ENCODE measurements at regions not wholly inside any gene's neighbourhood (a gene's known extent, or its start where the extent isn't known, plus 50 kb on each side); places are given as distances from the start of the nearest gene placed in this dataset.
"Not testable (repeated sequence)": the region's sequence is repeated elsewhere in the genome, so short reads cannot be mapped to it uniquely, and the experiment has no call there.

DNA sequence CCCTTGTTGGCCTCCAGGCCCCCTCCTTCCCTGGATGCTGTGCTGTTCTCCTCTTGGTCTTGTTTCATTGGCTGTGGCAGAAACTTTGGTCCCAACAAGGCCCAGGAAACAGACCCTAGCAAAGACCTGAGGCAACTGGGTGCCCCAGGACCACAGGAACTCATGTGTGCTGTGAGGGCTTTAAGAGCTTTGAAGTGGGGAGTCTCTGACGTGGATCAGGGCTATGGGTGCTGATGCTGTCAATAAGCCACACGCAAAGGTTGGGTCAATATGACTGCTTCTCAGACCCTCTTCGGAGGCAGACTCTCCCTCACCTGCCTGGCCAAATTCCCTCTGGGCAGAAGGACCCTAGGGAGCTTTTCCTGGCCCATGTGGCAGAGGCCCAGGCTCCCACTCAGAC is 91.5 kb upstream of the MLN start:
- DNase-seq: no peak

DNA sequence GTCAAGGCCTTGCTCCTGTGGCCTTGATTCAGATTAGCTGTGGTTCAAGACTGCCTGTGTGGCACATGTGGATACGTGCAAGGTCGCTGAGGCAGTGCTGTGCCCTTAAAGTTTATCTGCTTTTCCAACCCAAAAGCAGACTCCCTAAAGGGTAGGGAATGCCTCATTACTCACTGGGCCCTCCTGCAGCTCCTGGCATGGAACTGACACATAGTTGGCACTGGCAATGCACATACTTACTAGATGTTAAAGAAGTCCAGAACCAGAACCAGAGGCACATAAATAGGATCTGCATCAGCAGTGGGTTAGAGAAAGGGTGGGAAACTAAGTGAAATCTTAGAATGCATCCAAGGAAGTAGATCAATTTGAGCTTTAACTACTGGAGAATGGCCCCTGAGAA is 90.6 kb upstream of the MLN start:
- no peak for DNase-seq

DNA sequence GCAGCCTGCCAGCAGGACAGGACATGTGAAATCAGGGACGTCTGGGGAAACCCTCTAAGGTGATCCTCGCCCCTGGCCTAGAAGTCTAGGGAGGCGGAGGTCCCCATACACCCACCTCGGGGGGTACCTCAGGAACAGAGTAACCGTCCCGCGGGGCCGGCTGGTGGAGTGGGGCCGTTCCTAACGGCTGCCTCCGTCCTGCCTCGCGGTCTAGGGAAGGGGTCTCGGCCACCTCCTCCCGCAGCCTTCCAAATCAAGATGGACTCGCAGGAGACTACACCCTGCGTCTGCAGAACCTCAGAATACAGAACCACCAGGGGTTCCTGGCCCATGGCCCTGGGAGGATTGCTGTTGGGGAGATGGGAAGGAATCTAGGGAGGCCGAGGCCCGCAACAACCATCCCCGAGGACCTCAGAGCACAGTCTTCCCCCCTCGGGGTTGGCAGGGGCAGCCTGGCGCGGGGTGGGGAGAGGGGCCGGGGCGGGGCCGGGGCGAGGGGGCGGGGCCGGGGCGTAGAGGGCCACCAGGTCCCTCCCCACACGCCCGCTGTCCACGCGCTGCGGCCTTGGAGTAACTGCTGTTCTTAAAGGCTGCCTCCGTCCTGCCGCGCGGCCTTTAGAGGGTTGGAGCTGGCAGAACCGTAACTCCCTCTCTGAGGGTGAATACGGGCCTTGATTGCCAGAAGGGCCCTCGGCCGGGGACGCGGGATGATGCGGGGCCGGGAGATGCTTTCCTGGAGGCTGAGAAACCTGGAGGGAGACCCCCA is 89.0 kb upstream of the MLN start:
- DNase-seq: no peak

DNA sequence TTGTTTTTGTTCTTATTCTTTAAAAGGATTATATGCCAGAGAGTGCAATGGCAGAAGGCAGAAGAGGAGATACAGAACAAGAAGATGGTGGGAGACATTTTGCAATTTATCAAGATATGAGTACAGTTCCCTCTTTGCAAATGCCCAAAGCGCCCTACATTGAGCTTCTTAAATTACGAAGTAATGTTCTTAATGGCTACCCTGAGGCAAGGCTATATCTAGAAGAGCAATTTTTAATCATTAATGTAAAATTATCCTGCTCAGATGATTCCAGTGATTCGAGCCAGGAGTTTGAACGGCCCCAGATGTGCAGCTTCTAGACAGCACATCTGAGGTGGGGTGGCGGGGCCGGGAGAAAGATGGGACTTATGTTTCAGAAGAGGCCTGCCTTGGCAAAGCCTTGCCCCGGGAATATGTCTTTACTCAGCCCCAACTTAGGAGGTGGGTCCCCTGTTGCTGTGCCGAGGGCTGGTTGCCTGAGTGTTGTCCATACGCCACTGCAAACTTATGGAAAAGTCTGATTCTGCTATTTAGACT is 84.9 kb upstream of the MLN start:
- no peak for DNase-seq

DNA sequence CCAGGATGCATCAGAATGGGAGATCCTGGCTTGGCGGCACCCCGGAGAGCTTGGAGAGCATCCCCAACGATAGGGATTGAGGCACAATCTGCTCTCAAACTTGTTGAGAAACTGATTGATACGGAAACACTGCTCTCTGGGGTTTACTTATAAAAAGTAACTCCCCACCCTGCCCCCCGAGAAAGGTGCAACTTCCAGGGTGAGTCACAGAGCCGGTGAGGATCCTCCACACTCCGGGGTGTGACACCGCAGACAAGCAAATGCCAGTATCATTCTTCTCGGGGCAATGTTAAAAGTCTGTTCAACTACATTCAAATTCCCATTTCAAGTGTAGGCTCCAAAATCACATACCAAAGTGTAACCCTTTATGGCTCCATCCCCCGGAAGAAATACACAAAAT is 84.4 kb upstream of the MLN start:
- no peak for DNase-seq

DNA sequence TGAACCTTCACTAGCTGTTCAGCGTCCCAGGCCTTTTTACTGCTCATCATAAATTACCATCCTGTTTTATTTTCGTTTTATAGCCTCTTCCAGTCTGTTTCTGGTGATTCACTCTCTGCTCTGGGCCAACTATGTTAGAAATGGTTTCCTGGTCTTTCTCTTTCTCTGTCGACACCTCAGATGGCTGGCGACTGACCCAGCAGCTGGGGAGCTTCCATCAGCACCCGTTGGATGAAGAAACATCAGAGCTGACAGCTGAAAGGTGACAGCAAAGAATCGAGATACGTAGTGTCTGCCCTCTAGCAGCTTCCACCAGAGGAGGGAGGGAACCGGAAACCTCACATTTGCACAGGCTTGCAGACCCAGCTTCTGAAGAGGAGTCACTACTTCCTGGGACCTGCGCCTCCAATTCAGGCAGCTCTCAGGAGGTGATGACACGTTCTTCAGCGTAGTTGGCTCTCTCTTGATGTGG is 82.9 kb upstream of the MLN start:
- peak; percentile 27 for DNase-seq

DNA sequence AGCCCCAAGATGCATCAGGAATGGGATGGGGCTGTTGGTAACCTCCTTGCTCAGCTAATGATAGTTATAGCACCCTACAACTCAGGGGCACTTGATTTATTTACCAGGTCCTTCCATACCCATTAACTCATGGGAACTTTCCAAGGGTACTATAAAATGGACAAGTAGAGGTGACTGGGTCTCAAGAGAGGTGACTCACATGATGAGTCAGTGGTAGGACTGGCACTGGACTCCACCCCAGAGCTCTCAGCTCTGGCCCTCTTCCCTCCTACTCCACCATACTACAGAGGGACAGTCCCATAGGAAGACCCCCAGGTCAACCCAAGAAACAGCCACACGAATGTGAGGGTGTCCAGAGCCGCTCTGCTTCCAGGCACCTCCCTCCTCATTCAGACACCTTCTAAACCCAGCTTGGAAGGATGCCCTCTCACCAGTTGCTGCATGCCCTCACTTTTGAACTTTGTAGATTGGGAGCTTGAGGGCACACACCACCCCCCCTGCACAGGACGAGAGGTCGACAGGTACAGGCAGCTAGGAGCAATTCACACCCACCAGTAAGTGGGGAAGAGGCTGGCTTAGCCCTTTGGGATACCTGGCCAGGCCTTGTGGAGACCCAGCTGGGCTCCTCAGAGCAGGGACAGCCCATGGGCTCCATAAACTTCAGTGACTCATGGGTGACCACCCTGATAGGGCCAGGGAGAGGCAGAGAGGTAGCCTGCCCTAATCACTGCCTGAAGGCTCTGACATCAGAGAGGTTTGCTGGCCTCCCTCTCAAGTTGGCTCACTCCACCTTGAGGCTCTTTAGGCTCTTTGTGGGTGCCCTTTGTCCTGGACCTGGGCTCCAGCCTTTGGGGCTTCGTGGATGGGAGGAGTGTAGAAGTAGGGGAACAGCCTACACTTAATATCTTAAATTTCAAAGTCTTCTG is 81.6 kb upstream of the MLN start:
- DNase-seq: no peak

DNA sequence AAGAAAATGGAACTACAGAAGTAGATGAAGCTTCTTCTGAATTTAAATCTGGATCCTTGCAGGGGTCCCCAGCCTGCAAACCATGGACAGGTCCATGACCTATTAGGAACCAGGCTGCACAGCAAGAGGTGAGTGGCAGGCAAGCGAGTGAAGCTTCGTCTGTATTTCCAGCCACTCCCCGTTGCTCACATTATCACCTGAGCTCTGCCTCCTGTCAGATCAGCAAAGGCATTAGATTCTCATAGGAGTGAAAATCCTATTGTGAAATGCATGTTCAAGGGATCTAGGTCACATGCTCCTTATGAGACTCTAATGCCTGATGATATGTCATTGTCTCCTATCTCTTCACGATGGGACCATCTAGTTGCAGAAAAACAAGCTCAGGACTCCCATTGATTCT is 79.8 kb upstream of the MLN start:
- DNase-seq: not testable (repeated sequence)

DNA sequence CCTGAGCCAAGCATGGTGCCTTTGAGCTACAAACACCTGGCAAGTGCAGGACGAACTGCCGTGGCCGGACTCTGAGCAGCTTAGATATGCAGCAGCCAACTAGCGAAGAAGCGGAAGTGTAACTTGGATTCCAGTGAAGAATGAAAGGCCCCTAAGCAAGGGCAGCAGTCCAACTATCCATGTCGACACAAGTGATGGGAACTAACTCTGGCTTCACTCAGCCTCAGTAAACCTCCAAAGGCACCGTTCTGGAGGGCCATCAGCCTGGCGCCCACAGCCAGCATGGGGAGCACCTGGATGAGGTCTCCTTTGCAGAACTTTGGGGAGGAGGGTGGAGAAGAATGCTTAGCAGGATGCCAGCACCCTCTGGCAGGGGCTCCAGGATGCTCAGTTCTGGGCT is 78.4 kb upstream of the MLN start:
- peak; percentile 29 for DNase-seq

DNA sequence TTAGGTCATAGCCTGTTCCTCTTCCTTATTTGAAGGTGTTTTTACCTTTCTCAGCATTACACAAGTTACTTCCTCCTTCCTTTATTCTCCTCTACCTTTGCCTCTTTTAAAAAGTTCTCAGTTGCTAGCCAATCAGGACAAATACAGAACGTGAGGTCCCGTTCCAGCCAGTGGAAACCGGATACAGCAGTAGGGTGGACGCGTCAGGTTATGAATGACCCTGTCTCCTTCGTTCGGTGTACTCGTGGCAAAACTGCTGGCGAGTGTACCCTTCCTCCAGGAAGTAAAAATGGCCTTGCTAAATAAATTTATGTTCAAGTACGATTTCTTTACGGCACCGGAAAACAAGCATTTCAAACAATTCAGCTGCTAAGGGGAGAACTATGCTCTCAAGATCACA is 77.0 kb upstream of the MLN start:
- DNase-seq: no peak

DNA sequence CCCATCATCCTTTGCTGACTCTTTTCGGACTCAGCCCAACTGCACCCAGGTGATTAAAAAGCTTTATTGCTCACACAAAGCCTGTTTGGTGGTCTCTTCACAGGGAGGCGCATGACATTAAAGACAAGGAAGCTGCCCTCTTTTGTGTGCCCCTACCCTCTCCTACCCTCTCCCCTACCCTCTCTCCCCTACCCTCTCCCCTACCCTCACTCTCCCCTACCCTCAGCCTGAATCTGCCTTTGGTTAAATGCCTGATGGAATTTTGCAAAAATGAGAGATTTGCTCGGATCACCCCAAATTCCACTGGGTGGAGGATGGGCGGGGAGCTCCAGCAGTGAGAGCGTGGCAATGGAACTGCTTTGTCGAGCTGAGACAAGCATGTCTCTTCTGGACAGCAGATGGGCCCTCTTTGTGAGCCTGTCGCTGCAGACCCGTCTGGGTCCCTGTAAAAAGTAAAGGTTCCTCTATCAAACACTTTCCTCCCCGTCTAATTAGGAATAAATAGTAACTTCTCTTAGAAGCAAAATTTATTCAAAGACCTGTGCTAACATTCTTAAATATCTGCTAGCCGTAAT is 76.4 kb upstream of the MLN start:
- no peak for DNase-seq

DNA sequence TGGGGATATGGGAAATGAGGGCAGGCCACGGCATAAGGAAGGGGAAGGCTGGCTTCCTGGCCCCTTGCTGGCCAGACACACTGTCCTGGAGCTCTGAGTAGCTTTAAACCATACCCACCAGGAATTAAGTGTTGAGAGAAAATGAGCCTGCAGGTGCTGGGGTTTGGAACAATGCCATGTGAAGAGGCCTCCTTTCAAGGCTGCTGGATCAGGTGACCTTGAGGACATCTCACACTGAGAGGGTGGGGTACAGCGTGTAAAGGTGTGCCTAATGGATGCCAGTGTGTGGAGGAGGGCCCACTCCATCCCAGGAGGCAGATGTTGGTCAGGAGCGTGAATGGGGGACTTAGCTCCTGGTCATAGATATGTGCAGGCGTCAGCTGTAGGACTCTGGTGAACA is 74.8 kb upstream of the MLN start:
- no peak for DNase-seq

DNA sequence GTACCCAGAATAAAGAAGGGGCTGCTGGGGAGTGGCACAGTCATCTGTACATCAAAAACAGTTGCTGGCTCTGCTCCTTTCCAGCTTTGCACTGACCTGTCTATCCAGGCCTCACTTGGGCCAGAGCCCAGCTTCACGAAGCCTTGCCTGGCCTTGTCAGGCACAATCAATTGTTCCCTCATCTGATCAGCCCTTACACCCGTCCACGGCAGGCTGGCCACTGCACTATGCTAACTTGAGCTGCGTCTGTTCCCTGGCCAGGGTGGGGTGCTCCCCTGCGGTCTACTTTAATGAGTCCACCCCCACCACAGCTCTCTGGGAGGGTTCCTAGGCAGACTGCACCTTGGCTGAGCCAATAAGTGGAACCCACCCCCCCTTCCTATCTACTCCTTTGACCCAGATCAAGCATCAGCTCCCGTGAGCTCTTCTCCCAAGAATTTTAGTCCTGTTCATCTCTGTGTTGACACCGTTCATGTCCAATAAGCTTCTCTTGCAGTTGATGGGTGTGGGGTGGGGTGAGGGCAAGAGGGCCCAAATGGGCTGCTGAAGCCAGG is 74.3 kb upstream of the MLN start:
- DNase-seq: no peak

DNA sequence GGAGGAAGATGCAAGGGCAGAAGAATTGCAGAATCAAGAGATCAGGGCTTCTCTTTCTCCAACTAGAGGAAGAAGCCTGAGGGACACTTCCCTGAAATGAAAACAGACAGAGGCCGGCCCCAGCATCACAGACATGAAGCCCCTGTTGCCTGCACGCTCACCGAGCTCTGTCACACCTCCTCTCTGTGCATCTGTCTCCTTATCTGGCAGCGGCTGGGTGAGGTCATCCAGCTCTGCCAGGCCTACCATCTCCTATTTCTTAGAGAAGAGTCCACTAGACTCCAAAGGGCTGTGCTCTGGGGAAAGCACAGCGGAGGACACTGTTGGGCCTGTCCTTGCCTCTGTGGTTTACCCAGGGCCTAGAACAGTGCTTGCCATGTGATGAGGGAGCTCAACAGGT is 71.9 kb upstream of the MLN start:
- no peak for DNase-seq

DNA sequence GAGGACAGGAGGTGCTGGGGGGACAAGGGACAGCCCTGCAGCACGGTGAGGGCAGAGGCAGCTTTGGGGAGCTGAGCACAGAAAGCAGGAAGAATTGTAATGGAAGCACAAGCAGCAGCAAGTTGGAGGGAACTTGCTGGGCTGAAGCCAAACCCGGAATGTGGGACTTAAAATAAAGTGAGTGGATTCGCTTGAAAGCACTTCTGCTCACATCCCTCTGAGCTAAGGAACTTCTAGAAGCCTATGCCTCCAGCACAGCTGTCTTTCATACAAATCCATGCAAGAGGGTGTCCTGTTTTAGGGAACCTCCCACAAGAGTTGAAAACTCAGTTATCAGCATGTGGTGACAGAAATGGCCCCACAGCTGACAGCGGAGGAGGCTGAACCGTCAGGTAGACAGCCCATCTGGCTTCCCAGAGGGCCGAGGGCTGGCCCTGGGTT is 71.4 kb upstream of the MLN start:
- peak; percentile 43 for DNase-seq

DNA sequence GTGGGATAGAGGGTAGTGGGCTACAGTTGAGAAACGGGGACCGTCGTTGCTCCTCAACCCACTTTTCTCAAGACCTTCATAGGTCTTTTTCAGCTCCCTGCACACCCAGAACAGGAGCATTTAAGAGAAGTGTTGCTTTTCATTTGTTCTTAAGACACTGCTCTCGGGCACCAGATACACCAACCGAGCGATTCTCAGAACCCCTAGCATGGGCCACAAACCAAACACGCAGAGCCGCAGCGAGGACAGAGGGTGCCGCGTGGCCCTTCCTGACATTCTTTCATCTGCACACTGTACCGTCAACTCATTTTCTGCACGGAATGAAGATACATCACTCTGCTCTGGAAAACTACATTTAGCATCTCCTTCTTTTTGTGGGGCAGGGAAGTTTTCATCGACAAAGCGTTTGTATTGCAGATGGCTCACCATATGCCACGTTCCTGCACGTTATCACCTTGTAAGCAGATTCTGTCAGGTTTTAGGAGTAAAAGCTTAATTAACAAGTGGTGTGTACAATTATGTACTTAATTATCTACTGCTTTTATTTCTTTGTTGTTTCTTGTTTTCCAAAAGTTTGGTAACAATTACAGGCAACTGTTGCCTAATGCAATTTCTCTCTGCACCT is 70.4 kb upstream of the MLN start:
- no peak for DNase-seq

DNA sequence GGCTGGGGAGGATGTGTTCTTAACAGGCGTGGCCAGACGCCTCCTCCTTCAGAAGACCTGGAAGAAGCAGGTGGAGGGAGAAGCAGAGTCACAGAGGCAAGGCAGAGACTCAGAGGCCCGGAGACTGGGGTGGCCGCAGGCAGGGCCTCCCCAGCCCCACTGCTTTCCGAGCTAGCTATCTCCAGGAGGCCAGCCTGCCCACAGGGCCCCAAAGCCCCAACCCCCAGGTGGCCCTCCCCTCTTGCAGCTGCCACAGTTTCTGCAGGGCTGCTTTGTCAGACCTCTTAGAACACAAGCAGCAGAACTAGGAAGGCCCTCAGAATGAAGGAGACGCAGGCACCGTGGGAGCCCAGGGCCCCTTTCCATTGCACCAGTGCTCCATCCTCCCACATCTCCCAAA is 69.0 kb upstream of the MLN start:
- no peak for DNase-seq

DNA sequence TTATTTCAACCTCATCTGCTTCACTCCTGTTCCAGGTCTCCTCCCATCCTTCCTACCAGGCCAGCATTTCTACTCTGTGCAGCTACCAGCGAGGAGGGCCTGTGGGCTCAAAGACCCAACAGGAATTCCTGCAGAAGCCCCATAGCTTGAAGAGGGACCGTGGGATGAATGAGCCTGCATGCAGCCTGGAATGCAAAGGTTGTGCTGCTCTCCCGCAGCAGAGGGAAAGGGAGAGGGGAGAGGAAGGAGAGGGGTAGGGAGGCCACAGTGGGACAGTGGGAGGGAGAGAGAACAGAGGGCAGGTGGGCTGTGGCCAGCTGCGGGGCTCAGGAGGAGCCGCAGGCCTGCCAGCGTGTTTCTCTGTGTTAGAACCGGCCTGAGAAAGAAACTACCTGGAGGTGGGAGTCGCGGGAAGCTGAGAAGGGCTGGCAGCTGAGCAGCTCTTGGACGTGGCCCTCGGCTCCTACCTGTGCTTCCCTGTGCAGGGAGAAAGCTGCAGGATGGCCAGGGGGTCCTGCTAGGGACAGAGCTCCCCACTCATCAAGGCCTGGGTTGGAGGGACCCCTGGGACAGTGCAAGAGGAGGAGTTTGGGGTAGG is 66.1 kb upstream of the MLN start:
- DNase-seq: no peak

DNA sequence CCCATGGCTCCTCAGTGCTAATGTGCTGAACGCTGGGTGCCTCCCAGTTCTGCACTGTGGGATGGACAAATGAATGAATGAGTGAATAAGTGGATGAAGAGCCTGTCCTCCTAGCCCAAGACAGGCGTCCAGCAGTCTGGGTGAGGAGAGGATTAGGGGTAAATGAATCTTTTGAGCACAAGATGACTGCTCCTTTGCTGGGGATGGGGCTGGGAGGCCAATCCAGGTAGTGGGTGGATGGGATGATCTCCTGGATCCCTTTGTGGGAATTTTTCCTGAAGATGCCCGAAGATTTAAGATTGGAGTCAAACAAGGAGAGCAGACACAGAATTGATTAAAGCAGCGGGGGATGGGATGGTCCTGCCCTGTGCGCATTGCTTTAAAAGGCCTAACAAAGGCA is 65.3 kb upstream of the MLN start:
- no peak for DNase-seq

DNA sequence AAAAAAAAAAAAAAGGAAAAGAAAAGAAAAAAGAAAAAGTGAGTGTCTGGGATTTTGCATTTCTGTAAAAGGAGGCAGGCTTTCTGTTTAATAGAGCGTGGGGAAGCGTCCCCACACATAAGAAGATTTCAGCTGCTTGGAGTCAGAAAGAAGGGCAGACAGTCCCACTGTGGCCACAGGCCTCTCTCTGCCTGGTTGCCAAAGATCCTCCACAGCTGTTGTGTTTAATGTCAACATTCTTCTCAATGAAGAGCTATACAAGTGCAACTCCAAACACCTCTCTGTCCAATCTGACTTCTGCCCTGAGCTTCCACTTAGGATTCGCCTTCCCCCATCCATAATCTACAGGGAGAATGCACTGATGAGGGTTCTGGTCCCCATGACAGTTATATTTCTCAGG is 64.3 kb upstream of the MLN start:
- DNase-seq: no peak

DNA sequence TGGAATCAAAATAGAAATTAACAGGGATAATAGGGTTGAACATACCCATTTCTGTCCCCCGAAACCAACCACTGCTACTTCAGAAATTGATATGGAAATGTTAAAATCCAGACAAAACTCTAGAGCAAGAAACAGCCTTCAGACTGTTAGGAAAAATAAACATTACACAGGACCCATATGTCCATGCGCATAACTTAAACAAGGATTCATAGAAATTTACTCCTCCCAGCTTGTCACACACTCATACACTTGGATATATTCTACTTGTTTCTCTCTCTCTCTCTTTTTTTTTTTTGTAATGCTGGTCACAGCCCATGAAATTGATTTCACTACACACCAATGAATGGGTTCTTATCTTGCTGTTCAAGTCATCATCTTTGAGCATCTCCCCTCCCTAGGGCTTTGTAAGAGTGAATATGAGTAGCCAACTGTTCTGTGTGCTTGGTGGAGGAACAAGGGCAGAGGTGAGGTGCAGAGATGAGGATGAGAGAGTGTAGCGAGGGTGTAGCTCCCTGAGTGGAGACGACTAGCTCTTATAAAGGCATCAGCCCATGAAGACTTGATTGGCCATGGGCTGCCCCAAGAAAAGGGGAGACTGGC is 61.8 kb upstream of the MLN start:
- DNase-seq: no peak

Data from skin of body (tissue), 1 donor.